Activated T-helper 2 cell treated with anti-CD3 and anti-CD28 coated beads, Interferon-gamma antibody, Interleukin-2, Interleukin-4, amounts not matched to agents 10 μg/mL and 5 μg/mL and 100 μg/mL, durations not matched to agents 14 hours and 24 hours and 36 hours (primary cell): ENCODE measurements at regions not wholly inside any gene's neighbourhood (a gene's known extent, or its start where the extent isn't known, plus 50 kb on each side); places are given as distances from the start of the nearest gene placed in this dataset.

Experiments
- DNase-seq: peaks from one replicate; pipeline ENCODE4 v3.0.0; 2021; ENCODE audit warnings: low spot score
- H3K27ac Mint-ChIP-seq: one replicate; pipeline ENCODE4 v1.8.0; 2021; ENCODE audit warnings: mixed read lengths
- H3K27me3 Mint-ChIP-seq: one replicate; pipeline ENCODE4 v1.8.0; 2021; ENCODE audit warnings: low read depth, mixed read lengths
- H3K36me3 Mint-ChIP-seq: one replicate; pipeline ENCODE4 v1.8.0; 2021; ENCODE audit warnings: low read depth, mixed read lengths
- H3K4me1 Mint-ChIP-seq: one replicate; pipeline ENCODE4 v1.8.0; 2021; ENCODE audit warnings: low read depth, mixed read lengths
- H3K4me3 Mint-ChIP-seq: one replicate; pipeline ENCODE4 v1.8.0; 2021; ENCODE audit warnings: low read depth, mild to moderate bottlenecking, moderate library complexity, mixed read lengths
- H3K9me3 Mint-ChIP-seq: one replicate; pipeline ENCODE4 v1.8.0; 2021; ENCODE audit warnings: mixed read lengths
- intact Hi-C: fragments of 100-400 bp; cut with micrococcal nuclease; formaldehyde crosslinking; loops from one replicate; pipeline ENCODE4 v1.15.1; 2023

GRCh38 chr14:89029961-89030694 is 205.7 kb downstream of the TTC8 start:
- H3K9me3 Mint-ChIP-seq = no peaks in the 10 kb centered on the region
- H3K4me3 Mint-ChIP-seq = no peak overlapping the region
- H3K27ac Mint-ChIP-seq = no peak overlapping the region
- intact Hi-C loops = loop anchor here (5.0 kb wide), 1 partner anchor 387 kb away; the partner anchor contains the start of gene FOXN3
- H3K27me3 Mint-ChIP-seq = peaks cover 42% of the 10 kb centered on the region
- H3K4me1 Mint-ChIP-seq = peaks cover 2% of the 10 kb centered on the region
- H3K36me3 Mint-ChIP-seq = no peaks in the 10 kb centered on the region
- DNase-seq = no peak

DNA sequence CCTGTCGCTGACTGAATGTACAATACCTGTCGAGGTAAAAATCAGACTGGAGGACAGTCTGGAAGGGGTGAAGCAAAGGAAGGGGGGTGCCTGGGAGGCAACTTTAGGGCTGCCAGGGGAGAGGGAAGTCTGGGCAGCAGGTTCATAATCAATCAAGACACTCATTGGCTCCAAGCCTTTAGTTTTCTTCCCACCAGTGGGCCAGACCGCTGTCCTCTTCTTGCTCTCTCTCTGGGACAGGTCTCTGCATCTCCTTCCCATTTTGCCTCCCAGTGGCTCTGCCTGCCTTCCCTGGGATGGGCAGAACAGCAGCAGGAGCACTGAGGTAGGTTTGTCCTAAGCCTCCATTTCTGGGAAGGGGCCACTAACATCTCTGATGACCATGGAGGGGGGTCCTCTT is 206.5 kb downstream of the TTC8 start:
- H3K36me3 Mint-ChIP-seq = no peaks in the 10 kb centered on the region
- DNase-seq = no peak
- H3K9me3 Mint-ChIP-seq = no peaks in the 10 kb centered on the region
- no peak overlapping the region for H3K4me3 Mint-ChIP-seq
- intact Hi-C loops = no loop called here
- no peak overlapping the region for H3K27ac Mint-ChIP-seq
- H3K4me1 Mint-ChIP-seq = peaks cover 2% of the 10 kb centered on the region
- H3K27me3 Mint-ChIP-seq = peaks cover 39% of the 10 kb centered on the region

GRCh38 chr14:89032086-89032649 is 207.7 kb downstream of the TTC8 start:
- DNase-seq = no peak
- H3K27ac Mint-ChIP-seq = no peak overlapping the region
- no peaks in the 10 kb centered on the region for H3K36me3 Mint-ChIP-seq
- no peaks in the 10 kb centered on the region for H3K9me3 Mint-ChIP-seq
- H3K4me3 Mint-ChIP-seq = no peak overlapping the region
- peaks cover 2% of the 10 kb centered on the region for H3K4me1 Mint-ChIP-seq
- H3K27me3 Mint-ChIP-seq = peaks cover 40% of the 10 kb centered on the region
- intact Hi-C loops = no loop called here

DNA sequence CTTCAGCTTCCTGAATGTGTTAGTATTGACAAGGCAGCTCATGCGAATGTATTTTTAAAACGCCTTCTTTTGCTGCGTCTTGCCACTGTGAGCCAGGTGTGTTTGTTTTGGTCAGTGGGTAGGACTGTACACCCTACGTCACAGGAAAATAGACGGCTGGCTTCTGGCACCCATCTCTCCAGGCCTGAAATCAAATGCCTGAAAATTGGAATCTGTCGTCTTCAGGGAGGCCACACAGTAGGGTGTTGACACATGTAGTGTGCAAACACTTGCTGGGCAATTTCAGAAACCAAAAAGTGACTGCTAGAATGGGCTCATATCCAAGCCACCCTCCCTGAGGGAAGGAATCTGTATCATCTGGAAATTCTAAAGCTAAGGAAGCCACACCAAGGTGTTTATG is 209.3 kb downstream of the TTC8 start:
- Mint-ChIP-seq H3K9me3 (no peaks in the 10 kb centered on the region), H3K4me1 (peaks cover 2% of the 10 kb centered on the region), H3K27me3 (peaks cover 35% of the 10 kb centered on the region), H3K36me3 (no peaks in the 10 kb centered on the region), H3K27ac (no peak overlapping the region), H3K4me3 (no peak overlapping the region)
- DNase-seq = no peak
- intact Hi-C loops = no loop called here

DNA sequence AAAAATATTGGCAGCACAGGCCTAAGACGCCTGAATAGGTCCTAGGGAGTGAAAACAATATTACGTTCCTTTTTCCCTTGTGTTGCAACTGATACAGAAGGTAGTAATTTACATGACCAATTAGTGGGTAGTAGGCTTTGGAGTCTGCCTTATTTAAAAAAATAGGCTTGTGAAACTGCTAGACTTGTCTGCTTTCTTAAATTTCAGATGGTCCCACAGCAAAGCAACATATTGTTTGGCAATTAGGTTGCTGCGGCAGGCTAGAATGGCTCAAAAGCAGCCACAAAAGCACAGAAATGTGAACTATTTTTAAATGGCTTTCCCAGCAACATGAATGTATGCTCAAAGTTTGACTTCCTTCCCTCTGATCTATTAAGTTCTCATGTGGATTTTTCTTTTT is 211.9 kb downstream of the TTC8 start:
- no peaks in the 10 kb centered on the region for H3K9me3 Mint-ChIP-seq
- DNase-seq = no peak
- H3K27me3 Mint-ChIP-seq = peaks cover 26% of the 10 kb centered on the region
- H3K4me3 Mint-ChIP-seq = no peak overlapping the region
- no peaks in the 10 kb centered on the region for H3K36me3 Mint-ChIP-seq
- H3K4me1 Mint-ChIP-seq = peaks cover 3% of the 10 kb centered on the region
- intact Hi-C loops = no loop called here
- H3K27ac Mint-ChIP-seq = no peak overlapping the region

- no peaks in the 10 kb centered on the region for H3K9me3 Mint-ChIP-seq
- no peak for DNase-seq
- no peaks in the 10 kb centered on the region for H3K36me3 Mint-ChIP-seq
- H3K27ac Mint-ChIP-seq = no peak overlapping the region
- H3K4me3 Mint-ChIP-seq = no peak overlapping the region
- intact Hi-C loops = no loop called here
- H3K4me1 Mint-ChIP-seq = peaks cover 3% of the 10 kb centered on the region
- H3K27me3 Mint-ChIP-seq = peaks cover 28% of the 10 kb centered on the region
Observed at GRCh38 chr14:89037065-89037464, 212.6 kb downstream of the TTC8 start.

GRCh38 chr14:89040080-89040459 is 215.6 kb downstream of the TTC8 start:
- intact Hi-C loops = loop anchor here (1.0 to 10.0 kb wide), 4 partner anchors 377 to 875 kb away; partner anchors contain the start of gene FOXN3
- H3K4me1 Mint-ChIP-seq = peaks cover 1% of the 10 kb centered on the region
- no peak overlapping the region for H3K4me3 Mint-ChIP-seq
- H3K9me3 Mint-ChIP-seq = peaks cover 9% of the 10 kb centered on the region
- no peaks in the 10 kb centered on the region for H3K36me3 Mint-ChIP-seq
- H3K27me3 Mint-ChIP-seq = peaks cover 36% of the 10 kb centered on the region
- H3K27ac Mint-ChIP-seq = no peak overlapping the region
- no peak for DNase-seq

DNA sequence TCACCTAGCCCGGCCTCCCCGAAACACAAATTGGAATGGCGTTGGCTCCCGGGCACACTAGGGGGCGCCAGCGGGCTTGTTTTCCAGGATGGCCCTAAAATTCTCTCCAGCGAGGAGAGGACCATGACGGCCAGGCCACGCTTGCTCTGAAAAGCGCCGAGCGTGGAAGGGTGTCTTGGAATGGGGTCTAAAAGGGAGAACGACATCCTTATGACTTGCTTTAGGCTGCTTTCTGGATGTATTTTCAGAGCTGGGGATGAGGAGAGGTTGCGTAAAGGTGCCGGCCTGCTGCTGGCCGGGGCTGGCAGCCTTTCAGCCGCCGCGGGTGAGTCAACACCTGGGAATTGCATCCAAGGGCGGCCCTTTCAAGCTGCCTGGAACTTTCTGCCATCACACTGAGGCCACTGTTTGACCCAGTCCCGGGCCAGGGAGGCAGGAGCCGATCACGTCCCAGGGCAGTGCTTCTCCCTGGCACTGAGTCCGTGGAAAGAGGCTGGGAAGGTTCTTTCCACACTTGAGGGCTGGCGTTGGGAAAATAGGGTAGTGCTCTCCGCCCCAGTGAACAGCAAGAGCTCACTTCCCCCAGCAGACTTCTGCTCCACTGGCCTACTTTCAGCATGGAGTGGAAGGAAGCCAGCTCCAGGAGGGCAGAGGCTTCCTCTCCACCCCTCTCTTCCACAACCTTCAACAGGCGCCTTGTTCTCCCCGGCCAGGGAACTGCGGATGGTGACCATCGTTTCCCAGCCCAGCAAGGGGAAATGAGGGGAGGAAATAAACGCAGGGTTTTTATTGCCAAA is 216.2 kb downstream of the TTC8 start:
- Mint-ChIP-seq H3K4me1 (peaks cover 1% of the 10 kb centered on the region), H3K27ac (no peak overlapping the region), H3K4me3 (peak overlapping the region; percentile 66), H3K36me3 (no peaks in the 10 kb centered on the region), H3K27me3 (peaks cover 34% of the 10 kb centered on the region), H3K9me3 (peaks cover 9% of the 10 kb centered on the region)
- peak; percentile 68 for DNase-seq
- intact Hi-C loops = loop anchor here (1.0 to 10.0 kb wide), 4 partner anchors 377 to 875 kb away; partner anchors contain the start of gene FOXN3

GRCh38 chr14:89041257-89041582 is 216.8 kb downstream of the TTC8 start:
- Mint-ChIP-seq H3K4me1 (peaks cover 1% of the 10 kb centered on the region), H3K27me3 (peaks cover 35% of the 10 kb centered on the region), H3K9me3 (peaks cover 9% of the 10 kb centered on the region), H3K4me3 (no peak overlapping the region), H3K27ac (no peak overlapping the region), H3K36me3 (no peaks in the 10 kb centered on the region)
- intact Hi-C loops = loop anchor here (2.0 to 10.0 kb wide), 3 partner anchors 376 to 732 kb away; partner anchors contain the start of gene FOXN3
- no peak for DNase-seq

- H3K27me3 Mint-ChIP-seq = peaks cover 38% of the 10 kb centered on the region
- DNase-seq = no peak
- peaks cover 1% of the 10 kb centered on the region for H3K4me1 Mint-ChIP-seq
- no peaks in the 10 kb centered on the region for H3K36me3 Mint-ChIP-seq
- H3K9me3 Mint-ChIP-seq = peaks cover 9% of the 10 kb centered on the region
- H3K27ac Mint-ChIP-seq = no peak overlapping the region
- intact Hi-C loops = loop anchor here (5.0 to 10.0 kb wide), 2 partner anchors 375 to 553 kb away; partner anchors contain the start of gene FOXN3
- no peak overlapping the region for H3K4me3 Mint-ChIP-seq
Observed at GRCh38 chr14:89042021-89042420, 217.6 kb downstream of the TTC8 start.

DNA sequence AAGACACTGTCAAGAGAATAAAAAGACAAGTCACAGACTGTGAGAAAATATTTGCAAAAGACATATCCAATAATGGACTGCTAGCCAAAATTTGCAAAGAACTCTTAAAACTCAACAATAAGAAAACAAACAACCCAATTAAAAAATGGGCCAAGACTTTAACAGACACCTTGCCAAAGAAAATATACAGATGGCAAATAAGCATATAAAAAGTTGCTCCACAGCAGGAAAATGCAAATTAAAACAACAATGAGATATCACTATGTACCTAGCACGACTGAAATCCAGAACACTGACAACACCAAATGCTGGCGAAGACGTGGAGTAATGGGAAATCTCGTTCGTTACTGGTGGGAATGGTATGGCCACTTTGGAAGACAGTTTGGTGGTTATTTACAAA is 228.9 kb downstream of the TTC8 start:
- Mint-ChIP-seq H3K27ac (no peak overlapping the region), H3K4me1 (no peaks in the 10 kb centered on the region), H3K27me3 (peaks cover 27% of the 10 kb centered on the region), H3K36me3 (no peaks in the 10 kb centered on the region), H3K4me3 (no peak overlapping the region), H3K9me3 (no peaks in the 10 kb centered on the region)
- intact Hi-C loops = no loop called here
- DNase-seq = no peak

DNA sequence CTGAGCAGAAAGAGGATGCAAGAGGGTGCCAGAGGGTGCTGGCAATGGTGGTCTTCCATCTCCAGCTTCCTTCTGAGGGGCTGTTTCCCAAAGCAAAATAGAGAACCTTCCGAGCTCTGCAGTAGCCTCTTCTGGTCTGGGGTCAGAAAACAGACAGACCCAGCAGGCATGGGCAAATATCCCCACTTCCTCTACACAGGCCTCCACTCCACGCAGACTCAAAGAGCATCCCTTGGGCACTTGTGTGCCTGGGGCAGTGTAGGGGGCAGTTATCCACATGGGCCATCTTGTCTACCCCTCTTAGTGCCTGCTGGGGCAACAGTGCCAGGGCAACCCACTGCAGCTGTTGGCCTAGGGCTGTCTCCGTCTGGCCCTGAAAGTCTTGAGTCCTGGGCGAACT is 231.9 kb downstream of the TTC8 start:
- Mint-ChIP-seq H3K27me3 (peaks cover 23% of the 10 kb centered on the region), H3K36me3 (no peaks in the 10 kb centered on the region), H3K9me3 (no peaks in the 10 kb centered on the region), H3K27ac (no peak overlapping the region), H3K4me3 (no peak overlapping the region), H3K4me1 (no peaks in the 10 kb centered on the region)
- intact Hi-C loops = no loop called here
- no peak for DNase-seq

GRCh38 chr14:89058697-89059096 is 234.2 kb downstream of the TTC8 start:
- DNase-seq = no peak
- intact Hi-C loops = no loop called here
- Mint-ChIP-seq H3K27ac (no peak overlapping the region), H3K4me1 (no peaks in the 10 kb centered on the region), H3K4me3 (no peak overlapping the region), H3K9me3 (no peaks in the 10 kb centered on the region), H3K36me3 (no peaks in the 10 kb centered on the region), H3K27me3 (peaks cover 36% of the 10 kb centered on the region)
